ENCODE measurements at regions not wholly inside any gene's neighbourhood (a gene's known extent, or its start where the extent isn't known, plus 50 kb on each side); places are given as distances from the start of the nearest gene placed in this dataset.

DNA sequence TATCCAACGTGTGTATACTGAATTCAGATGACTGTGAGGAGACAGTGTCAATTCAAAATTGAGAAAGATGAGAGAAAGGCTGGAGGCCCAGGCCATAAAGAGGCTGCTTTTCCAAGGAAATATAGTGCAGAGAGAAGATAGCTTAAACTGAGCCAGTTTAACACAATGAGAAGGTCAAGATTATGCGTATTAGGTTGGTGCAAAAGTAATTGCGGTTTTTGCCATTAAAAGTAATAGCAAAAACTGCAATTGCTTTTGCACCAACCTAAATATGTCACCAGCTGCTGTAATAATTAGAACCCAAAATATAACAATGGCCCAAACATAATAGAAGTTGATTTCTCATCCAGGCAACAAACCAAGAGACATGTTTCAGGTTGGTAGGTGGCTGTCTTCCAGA, 148.7 kb upstream of the ATP5MC3 start:
- TF ChIP-seq EZH2phosphoT487 (IDR thresholded peaks at IDR 0.05; ENCODE audit: insufficient read depth, low read depth) (no peak), EZH2 (IDR thresholded peaks at IDR 0.05; ENCODE audit: insufficient read depth, poor library complexity, severe bottlenecking) (no peak)

All from GM23248 (cell line).